C4-2B (cell line): ENCODE measurements at regions not wholly inside any gene's neighbourhood (a gene's known extent, or its start where the extent isn't known, plus 50 kb on each side); places are given as distances from the start of the nearest gene placed in this dataset.

Experiments used
- H3K27ac ChIP-seq: fragments of 450-650 bp; 2 replicates; pipeline ENCODE4 v1.5.1; 2017
- CTCF ChIP-seq: fragments of 450-650 bp; conservative IDR thresholded peaks from 2 replicates; pipeline ENCODE4 v1.5.1; 2017; ENCODE audit warnings: mild to moderate bottlenecking
- ZFX ChIP-seq: fragments of 450-650 bp; IDR thresholded peaks from 2 replicates; pipeline ENCODE4 v1.6.1; 2017

- H3K27ac ChIP-seq = no peak overlapping the region
- TF ChIP-seq CTCF = no peak
Observed at GRCh38 chr20:59402681-59403080, 102.3 kb downstream of the EDN3 start.

- H3K27ac ChIP-seq = no peak overlapping the region
- peak; percentile 99 for TF ChIP-seq CTCF
- no peak for TF ChIP-seq ZFX
Observed at GRCh38 chr20:59403261-59403961, 103.0 kb downstream of the EDN3 start.

GRCh38 chr20:59403962-59404314 lies 103.5 kb downstream of the EDN3 start:
- H3K27ac ChIP-seq = no peak overlapping the region
- TF ChIP-seq ZFX = no peak
- peak; percentile 90 for TF ChIP-seq CTCF

GRCh38 chr20:59404749-59405148 lies 104.3 kb downstream of the EDN3 start:
- TF ChIP-seq CTCF (no peak), ZFX (no peak)
- no peak overlapping the region for H3K27ac ChIP-seq

- TF ChIP-seq ZFX (no peak), CTCF (no peak)
- no peak overlapping the region for H3K27ac ChIP-seq
Observed at GRCh38 chr20:59405226-59406200, 105.1 kb downstream of the EDN3 start.

GRCh38 chr20:59406446-59406845 lies 106.0 kb downstream of the EDN3 start:
- TF ChIP-seq CTCF (no peak), ZFX (no peak)
- no peak overlapping the region for H3K27ac ChIP-seq

GRCh38 chr20:59411170-59411569 lies 110.8 kb downstream of the EDN3 start:
- TF ChIP-seq CTCF (no peak), ZFX (no peak)
- no peak overlapping the region for H3K27ac ChIP-seq
